GM21367 (cell line): ENCODE measurements at regions not wholly inside any gene's neighbourhood (a gene's known extent, or its start where the extent isn't known, plus 50 kb on each side); places are given as distances from the start of the nearest gene placed in this dataset.
"Not testable (repeated sequence)": the region's sequence is repeated elsewhere in the genome, so short reads cannot be mapped to it uniquely, and the experiment has no call there.

Experiments
- ATAC-seq: cut with Tn5 transposase; IDR thresholded peaks from one replicate; pipeline ENCODE4 v1.9.1; 2021; ENCODE audit not compliant: unreplicated experiment

GRCh38 chr6:81909981-81910900 is 157.8 kb upstream of the TENT5A start:
- ATAC-seq = no peak

DNA sequence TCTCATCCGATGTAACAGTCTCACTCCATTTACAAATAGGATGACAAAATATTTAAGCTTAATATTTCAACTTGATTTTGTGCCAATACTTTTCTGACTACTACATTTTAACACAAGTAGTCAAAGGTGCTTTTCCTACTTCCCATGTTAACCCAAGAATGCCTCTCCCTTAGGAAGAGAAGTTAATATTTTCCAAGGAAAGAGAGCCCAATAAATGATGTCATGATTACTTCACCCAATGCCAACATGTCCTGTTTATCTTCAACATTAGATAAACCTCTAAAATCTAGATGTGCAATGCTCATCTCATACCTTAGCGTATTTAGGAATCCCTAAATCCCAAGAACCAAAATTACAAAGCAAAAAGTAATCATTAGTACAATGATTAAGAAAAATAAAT is 156.7 kb upstream of the TENT5A start:
- no peak for ATAC-seq

GRCh38 chr6:81906709-81907204 is 154.3 kb upstream of the TENT5A start:
- ATAC-seq = no peak

GRCh38 chr6:81906041-81906440 is 153.6 kb upstream of the TENT5A start:
- ATAC-seq = no peak

DNA sequence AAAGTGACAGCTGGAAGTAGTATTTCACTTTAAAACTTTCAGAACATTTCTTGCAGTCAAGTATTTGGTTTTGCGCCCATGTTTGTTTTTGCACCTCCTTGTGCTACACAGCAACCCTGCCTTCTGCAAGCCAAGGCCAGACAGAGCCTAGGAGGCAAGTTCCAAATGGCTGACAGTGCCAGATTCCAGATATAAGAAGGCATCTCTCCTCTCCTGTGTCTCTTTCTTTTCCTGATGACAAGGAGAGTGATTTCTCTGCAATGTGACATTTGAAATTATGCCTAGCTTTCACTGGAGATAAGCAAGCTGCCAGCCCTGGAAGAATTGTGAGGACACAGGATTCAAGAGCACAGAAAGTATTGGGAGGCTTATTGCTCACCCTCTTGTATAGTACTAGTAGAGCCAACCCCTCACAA is 149.1 kb upstream of the TENT5A start:
- no peak for ATAC-seq

- no peak for ATAC-seq
These were observed 148.1 kb upstream of the TENT5A start for GRCh38 chr6:81900616-81901015.

GRCh38 chr6:81897793-81898192 is 145.3 kb upstream of the TENT5A start:
- ATAC-seq = no peak

- ATAC-seq = no peak
These were observed 144.3 kb upstream of the TENT5A start for GRCh38 chr6:81896525-81897503.

DNA sequence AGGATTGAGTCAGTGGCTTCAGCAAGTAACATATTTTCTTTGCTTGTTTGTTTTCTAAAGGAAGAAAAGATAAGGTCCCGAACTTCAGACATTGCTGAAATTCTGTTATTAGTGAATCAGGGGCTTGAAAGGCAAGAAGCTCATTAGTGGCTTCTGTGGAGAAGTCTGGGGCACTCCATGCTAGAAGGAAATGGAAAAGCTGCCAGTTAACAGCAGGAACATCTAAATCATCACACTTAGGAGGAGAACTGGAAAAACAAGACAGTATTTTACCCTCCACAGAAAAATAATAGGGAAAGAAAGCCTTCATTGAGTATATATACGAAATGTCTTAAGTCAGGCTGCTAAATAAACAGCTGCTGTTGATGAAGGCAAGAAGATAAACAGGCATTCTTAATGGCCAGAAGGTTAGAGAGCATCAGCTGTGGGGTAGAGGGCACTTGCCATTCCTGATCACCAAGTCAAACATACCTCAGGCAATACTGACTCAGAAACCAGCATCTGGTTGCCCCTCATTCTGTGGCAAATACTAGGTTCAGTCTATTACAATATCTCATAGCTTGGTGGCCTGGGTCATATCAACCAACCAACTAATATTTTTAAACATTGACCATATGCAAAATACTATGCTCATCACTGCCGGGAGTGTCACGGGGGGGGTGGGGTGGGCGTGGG is 143.2 kb upstream of the TENT5A start:
- no peak for ATAC-seq

DNA sequence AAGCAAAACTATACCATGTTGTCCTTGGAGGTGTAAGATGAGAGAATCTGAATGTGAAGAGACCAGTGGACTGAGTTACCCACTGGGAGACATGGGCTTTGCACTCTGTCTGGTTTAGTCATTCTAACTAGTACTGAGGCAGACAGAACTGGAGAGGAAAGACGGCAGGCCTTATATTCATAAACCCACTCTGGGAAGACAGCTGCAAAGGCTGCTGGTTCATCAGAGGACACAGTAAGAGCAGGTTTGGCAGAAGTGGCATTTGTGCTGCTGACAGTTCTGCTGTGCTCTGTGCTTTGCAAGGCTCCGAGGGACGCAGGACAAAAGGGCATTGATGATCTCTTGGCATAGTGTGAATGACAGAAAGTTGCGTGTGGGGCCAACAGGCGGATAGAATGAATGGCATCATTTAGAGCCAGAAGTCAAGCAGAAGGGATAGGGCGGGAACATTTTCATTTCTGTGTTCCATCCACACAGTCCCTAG is 142.3 kb upstream of the TENT5A start:
- no peak for ATAC-seq

DNA sequence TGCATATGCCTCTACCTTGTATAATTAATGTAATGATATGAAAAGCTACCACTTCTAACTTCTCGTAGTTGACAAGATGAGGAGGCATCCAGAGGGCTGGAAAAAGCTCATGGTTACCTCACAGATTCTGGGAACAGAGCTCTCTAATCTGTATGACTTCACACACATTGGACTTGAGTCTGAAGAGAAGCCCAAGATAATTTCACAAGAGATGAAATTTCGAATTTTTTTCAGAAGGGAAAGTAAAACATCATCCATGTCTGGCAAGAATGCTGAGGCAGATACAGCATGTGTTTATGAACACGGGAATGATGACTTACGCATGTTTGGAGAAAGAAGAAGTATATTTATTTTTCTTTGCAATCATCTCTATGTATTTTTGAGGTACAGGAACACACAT is 141.8 kb upstream of the TENT5A start:
- ATAC-seq = no peak

DNA sequence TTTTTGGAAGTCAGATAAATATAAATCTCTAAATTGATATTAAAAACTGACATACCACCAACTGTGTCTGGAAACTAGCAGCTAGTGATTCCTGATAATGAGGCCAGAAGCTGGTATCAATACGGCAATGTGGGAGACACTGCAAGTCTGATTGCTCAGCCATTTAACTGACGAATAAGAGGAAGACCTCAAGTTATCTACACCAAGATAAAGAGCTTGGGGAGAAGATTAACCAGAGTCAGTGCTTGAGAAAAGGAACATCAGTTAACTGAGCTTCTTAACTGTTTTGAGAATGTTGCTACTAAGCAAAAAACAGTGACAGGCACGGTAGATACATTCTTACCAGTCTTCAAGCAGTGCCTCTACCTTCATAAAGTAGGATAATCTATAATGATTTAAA is 140.4 kb upstream of the TENT5A start:
- no peak for ATAC-seq

DNA sequence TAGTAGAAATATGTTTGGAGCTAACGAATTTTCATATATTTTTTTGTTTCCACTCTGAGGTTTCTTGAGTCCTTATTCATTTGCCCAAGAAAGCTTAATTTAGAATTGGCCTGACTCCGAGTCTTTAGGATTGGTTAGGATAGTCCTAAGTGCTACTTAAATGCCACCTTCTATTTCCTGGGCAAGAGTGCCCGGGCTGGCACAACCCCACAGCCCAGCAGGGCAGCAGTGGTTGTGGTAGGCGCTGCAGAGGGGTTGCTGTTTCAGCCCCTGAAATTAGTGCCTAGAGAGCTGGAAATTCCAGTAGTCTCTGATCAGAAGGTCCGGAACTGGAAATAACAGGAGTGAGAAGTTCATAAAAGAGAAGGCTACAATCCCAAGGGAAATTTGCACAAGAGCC is 139.4 kb upstream of the TENT5A start:
- no peak for ATAC-seq

- no peak for ATAC-seq
These were observed 138.4 kb upstream of the TENT5A start for GRCh38 chr6:81890846-81891245.

GRCh38 chr6:81889377-81890053 is 137.0 kb upstream of the TENT5A start:
- ATAC-seq = no peak

DNA sequence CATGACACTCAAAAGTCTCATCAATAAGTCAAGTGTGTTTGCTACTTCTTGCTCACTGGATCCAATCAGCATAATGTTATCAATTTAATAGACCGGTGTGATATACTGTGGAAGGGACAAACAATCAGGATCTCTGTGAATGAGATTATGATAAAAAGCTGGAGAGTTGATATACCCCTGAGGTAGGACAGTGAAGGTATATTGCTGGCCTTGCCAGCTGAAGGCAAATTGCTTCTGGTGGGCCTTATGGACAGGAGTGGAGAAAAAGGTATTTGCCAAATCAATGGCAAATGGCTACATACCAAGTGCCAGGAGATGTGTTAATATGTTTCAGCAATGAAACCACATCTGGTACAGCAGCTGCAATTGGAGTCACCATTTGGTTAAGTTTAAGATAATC is 134.4 kb upstream of the TENT5A start:
- ATAC-seq = not testable (repeated sequence)

GRCh38 chr6:81886157-81886556 is 133.7 kb upstream of the TENT5A start:
- no peak for ATAC-seq

DNA sequence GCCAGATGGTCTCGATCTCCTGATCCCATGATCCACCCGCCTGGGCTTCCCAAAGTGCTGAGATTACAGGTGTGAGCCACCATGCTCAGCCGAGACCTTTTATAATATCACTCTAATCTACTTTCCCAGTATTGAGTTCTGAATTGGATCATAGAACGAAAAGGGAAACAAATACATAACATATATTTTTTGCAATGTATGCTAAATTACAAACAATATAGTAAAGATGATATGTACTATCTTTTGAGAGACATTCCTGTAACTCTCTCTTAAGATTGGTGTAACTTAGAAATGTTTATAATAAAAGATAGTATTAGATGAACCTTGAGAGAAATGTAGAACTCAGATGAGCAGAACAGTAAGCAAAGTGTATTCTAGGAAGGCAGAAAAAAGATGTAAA is 129.2 kb upstream of the TENT5A start:
- no peak for ATAC-seq

DNA sequence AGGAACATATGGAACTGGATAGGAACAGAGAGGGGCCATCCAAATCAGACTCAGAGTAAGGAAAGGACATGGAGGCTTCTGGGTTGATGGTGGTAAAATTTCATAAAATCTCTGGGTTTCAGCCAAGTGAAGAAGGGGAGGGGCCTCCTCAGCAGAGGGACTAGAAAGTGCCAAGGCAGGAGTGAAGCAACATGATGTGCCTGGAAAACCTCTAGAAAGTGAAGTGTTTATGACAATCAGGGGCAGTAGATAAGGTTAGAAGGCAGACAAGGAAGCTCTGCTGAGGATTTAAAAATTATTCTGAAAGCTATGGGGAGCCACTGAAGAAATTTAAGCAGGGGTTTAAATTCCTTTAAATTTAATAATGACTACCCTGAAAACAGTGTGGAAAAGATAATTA is 126.0 kb upstream of the TENT5A start:
- ATAC-seq = no peak

GRCh38 chr6:81876971-81877370 is 124.5 kb upstream of the TENT5A start:
- ATAC-seq = no peak
